DMS 273 (cell line): ENCODE measurements at regions not wholly inside any gene's neighbourhood (a gene's known extent, or its start where the extent isn't known, plus 50 kb on each side); places are given as distances from the start of the nearest gene placed in this dataset.
"Not testable (repeated sequence)": the region's sequence is repeated elsewhere in the genome, so short reads cannot be mapped to it uniquely, and the experiment has no call there.

Experiments
- DNase-seq: peaks from one replicate; lab custom pipeline; 2025; ENCODE audit not compliant: unreplicated experiment; lab: John Stamatoyannopoulos, UW

GRCh38 chr1:244156617-244157016 lies 105.5 kb downstream of the ZBTB18 start:
- DNase-seq: not testable (repeated sequence)

- no peak for DNase-seq
Measured at GRCh38 chr1:244157731-244158438, 106.8 kb downstream of the ZBTB18 start.

- DNase-seq: no peak
Measured at GRCh38 chr1:244159646-244160045, 108.6 kb downstream of the ZBTB18 start.

GRCh38 chr1:244160455-244161235 lies 109.6 kb downstream of the ZBTB18 start:
- DNase-seq: no peak

GRCh38 chr1:244161236-244161510 lies 110.1 kb downstream of the ZBTB18 start:
- DNase-seq: no peak

- no peak for DNase-seq
Measured at GRCh38 chr1:244162786-244163530, 111.9 kb downstream of the ZBTB18 start.

GRCh38 chr1:244163861-244164510 lies 112.9 kb downstream of the ZBTB18 start:
- peak; percentile 10 for DNase-seq

- DNase-seq: no peak
Measured at GRCh38 chr1:244164511-244164890, 113.4 kb downstream of the ZBTB18 start.

GRCh38 chr1:244165021-244165420 lies 113.9 kb downstream of the ZBTB18 start:
- no peak for DNase-seq

GRCh38 chr1:244165701-244166100 lies 114.6 kb downstream of the ZBTB18 start:
- DNase-seq: no peak

- peak; percentile 84 for DNase-seq
Measured at GRCh38 chr1:244171241-244171985, 120.3 kb downstream of the ZBTB18 start.

GRCh38 chr1:244173240-244173639 lies 122.2 kb downstream of the ZBTB18 start:
- no peak for DNase-seq

- no peak for DNase-seq
Measured at GRCh38 chr1:244173769-244174168, 122.7 kb downstream of the ZBTB18 start.

- no peak for DNase-seq
Measured at GRCh38 chr1:244174922-244175521, 123.9 kb downstream of the ZBTB18 start.

GRCh38 chr1:244176201-244176600 lies 125.1 kb downstream of the ZBTB18 start:
- DNase-seq: no peak

GRCh38 chr1:244180256-244180655 lies 129.2 kb downstream of the ZBTB18 start:
- no peak for DNase-seq

GRCh38 chr1:244181867-244182266 lies 130.8 kb downstream of the ZBTB18 start:
- DNase-seq: no peak

GRCh38 chr1:244183037-244183436 lies 132.0 kb downstream of the ZBTB18 start:
- DNase-seq: no peak

- no peak for DNase-seq
Measured at GRCh38 chr1:244186372-244186771, 135.3 kb downstream of the ZBTB18 start.

GRCh38 chr1:244187310-244187709 lies 136.2 kb downstream of the ZBTB18 start:
- no peak for DNase-seq
